HG02571 (cell line): ENCODE measurements at regions not wholly inside any gene's neighbourhood (a gene's known extent, or its start where the extent isn't known, plus 50 kb on each side); places are given as distances from the start of the nearest gene placed in this dataset.

Experiments used
- ATAC-seq: cut with Tn5 transposase; IDR thresholded peaks from one replicate; pipeline ENCODE4 v1.9.1; 2021; ENCODE audit warnings: mild to moderate bottlenecking, moderate library complexity; ENCODE audit not compliant: unreplicated experiment

GRCh38 chr13:22369840-22370239 is 699.0 kb downstream of the FGF9 start:
- ATAC-seq = no peak

GRCh38 chr13:22372261-22372660 is 701.4 kb downstream of the FGF9 start:
- ATAC-seq = no peak

GRCh38 chr13:22375151-22375550 is 704.3 kb downstream of the FGF9 start:
- no peak for ATAC-seq

- no peak for ATAC-seq
Measured at GRCh38 chr13:22387899-22388298, 717.0 kb downstream of the FGF9 start.

- no peak for ATAC-seq
Measured at GRCh38 chr13:22399801-22400420, 729.0 kb downstream of the FGF9 start.

- ATAC-seq = no peak
Measured at GRCh38 chr13:22402682-22403081, 731.8 kb downstream of the FGF9 start.

- no peak for ATAC-seq
Measured at GRCh38 chr13:22403144-22403543, 732.3 kb downstream of the FGF9 start.

GRCh38 chr13:22405891-22406290 is 735.0 kb downstream of the FGF9 start:
- ATAC-seq = no peak

GRCh38 chr13:22412452-22412851 is 741.6 kb downstream of the FGF9 start:
- no peak for ATAC-seq

GRCh38 chr13:22422023-22422422 is 751.1 kb downstream of the FGF9 start:
- no peak for ATAC-seq

GRCh38 chr13:22422712-22423111 is 751.8 kb downstream of the FGF9 start:
- no peak for ATAC-seq

- ATAC-seq = no peak
Measured at GRCh38 chr13:22423261-22423660, 752.4 kb downstream of the FGF9 start.

- no peak for ATAC-seq
Measured at GRCh38 chr13:22425087-22425486, 754.2 kb downstream of the FGF9 start.

- no peak for ATAC-seq
Measured at GRCh38 chr13:22427066-22427465, 753.7 kb upstream of the SGCG start.

GRCh38 chr13:22427783-22428182 is 753.0 kb upstream of the SGCG start:
- ATAC-seq = no peak

- no peak for ATAC-seq
Measured at GRCh38 chr13:22428188-22428828, 752.5 kb upstream of the SGCG start.

- ATAC-seq = no peak
Measured at GRCh38 chr13:22432690-22433089, 748.1 kb upstream of the SGCG start.

GRCh38 chr13:22447132-22447886 is 733.5 kb upstream of the SGCG start:
- ATAC-seq = no peak

- no peak for ATAC-seq
Measured at GRCh38 chr13:22449251-22449650, 731.5 kb upstream of the SGCG start.

GRCh38 chr13:22451327-22451741 is 729.4 kb upstream of the SGCG start:
- ATAC-seq = no peak

- no peak for ATAC-seq
Measured at GRCh38 chr13:22454586-22454985, 726.2 kb upstream of the SGCG start.

- ATAC-seq = no peak
Measured at GRCh38 chr13:22455036-22455435, 725.7 kb upstream of the SGCG start.
